ENCODE measurements at regions not wholly inside any gene's neighbourhood (a gene's known extent, or its start where the extent isn't known, plus 50 kb on each side); places are given as distances from the start of the nearest gene placed in this dataset.
"Not testable (repeated sequence)": the region's sequence is repeated elsewhere in the genome, so short reads cannot be mapped to it uniquely, and the experiment has no call there.

DNA sequence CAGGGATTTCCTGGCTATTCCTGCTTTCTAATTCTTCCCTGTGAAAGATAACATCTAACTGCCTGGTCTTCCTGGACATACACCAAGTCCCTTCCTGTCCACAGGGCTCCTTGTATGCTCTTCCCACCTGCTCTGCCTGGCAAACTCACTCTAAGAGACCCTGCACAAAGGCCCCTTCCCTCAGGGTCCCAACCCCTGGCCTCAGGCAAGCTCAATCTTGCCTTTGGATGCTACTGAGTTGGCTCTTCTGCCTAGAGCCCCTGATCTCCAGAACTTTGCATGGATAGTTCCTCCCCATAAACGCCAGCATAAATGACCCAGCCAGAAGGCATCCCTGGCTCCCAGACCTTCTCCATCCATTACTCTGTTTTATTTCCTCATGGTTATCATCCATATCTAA lies 98.3 kb upstream of the OTOS start:
- no peak for DNase-seq (ENCODE audit: low read depth in 4 of 4, low spot score in 2 of 4)

- DNase-seq (ENCODE audit: low read depth in 4 of 4, low spot score in 2 of 4) = no peak
These were observed 98.9 kb upstream of the OTOS start for GRCh38 chr2:240239325-240239724.

GRCh38 chr2:240240017-240240734 lies 99.7 kb upstream of the OTOS start:
- DNase-seq (ENCODE audit: low read depth in 4 of 4, low spot score in 2 of 4) = no peak

DNA sequence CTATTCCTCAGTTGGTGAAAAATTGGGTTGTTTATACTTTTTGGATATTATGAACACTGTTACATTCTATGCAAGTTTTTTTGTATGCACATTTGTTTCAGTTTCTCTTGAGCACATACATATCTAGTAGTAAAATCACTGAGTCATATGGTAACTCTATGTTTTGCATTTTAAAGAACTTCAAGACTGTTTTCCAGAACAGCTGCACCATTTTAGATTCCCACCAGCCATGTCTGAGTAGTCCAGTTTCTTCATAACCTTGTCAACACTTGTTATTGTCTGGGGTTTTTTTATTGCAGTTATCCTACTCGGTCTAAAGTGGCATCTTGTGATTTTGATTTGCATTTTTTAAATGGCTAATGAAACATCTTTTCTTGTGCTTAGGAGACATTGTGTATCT lies 100.3 kb upstream of the OTOS start:
- no peak for DNase-seq (ENCODE audit: low read depth in 4 of 4, low spot score in 2 of 4)

- no peak for DNase-seq (ENCODE audit: low read depth in 4 of 4, low spot score in 2 of 4)
These were observed 101.1 kb upstream of the OTOS start for GRCh38 chr2:240241572-240241971.

GRCh38 chr2:240243049-240243448 lies 102.6 kb upstream of the OTOS start:
- not testable (repeated sequence) for DNase-seq (ENCODE audit: low read depth in 4 of 4, low spot score in 2 of 4)

DNA sequence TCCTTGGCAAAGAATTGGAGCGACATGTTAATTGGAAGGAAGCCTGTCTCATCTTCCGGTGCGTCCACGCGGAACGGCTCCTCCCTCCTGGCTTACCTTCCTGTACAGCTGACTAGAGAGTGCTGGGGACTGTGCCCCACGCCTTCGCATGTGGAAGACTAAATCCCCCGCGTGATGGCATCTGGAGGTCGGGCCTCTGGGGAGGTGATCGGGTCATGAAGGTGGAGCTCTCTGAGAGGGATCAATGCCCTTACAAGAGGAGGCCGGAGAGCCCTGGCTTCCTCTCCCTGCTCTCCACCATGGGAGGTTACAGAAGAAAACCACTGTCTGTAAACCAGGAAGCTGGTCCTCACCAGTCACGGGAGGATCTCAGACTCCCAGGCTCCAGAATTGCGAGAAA lies 104.1 kb upstream of the OTOS start:
- DNase-seq (ENCODE audit: low read depth in 4 of 4, low spot score in 2 of 4) = no peak

DNA sequence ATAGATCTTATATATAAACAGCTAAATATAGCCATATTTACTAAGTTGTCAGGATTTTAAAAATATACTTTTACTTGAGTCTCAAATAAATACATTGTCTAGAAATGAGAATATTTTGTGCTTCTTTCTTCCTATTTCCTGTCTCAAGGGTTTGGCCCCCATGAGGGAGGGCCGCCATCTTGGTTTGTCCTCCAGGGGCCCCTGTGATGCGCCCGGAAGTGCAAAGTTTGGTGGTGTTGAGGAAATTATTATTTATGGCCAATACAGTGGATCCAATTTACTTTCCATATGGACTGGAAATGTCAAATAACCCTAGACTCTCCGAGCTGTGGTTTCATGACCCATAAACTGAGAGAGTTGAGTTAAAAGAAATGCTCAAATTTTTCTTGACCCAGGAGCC lies 104.7 kb upstream of the OTOS start:
- no peak for DNase-seq (ENCODE audit: low read depth in 4 of 4, low spot score in 2 of 4)

- no peak for DNase-seq (ENCODE audit: low read depth in 4 of 4, low spot score in 2 of 4)
These were observed 105.2 kb upstream of the OTOS start for GRCh38 chr2:240245706-240246105.

DNA sequence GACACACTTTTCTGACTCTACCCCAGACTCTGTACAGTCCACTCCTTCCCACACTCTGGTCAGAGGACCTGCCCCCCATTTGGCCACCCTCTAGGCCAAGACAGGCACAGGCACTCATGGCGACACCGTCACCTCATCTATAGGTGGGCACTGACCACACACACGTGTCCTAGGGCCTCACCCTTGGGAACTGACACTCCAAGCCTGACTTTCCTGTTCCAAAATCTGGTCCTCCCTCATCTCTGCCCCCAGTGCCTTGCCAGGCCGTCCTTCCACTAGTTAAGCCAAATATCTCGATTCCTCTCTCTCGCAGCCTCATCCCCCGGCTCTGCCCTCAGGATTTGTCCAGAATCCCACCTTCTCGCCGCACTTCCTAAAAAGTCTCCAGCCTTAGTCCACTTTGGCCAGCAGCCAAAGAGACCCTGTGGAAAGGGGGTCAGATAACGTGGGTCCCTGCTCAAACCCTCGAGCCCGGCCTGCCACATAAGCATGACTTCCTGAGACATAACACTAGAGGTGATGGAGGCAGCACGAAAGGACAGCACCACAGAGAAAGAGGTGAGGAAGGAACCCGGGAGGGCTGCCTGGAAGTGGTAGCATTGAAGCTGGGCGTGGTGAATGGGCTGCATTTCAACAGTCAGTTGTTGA lies 105.8 kb upstream of the OTOS start:
- DNase-seq (ENCODE audit: low read depth in 4 of 4, low spot score in 2 of 4) = no peak

DNA sequence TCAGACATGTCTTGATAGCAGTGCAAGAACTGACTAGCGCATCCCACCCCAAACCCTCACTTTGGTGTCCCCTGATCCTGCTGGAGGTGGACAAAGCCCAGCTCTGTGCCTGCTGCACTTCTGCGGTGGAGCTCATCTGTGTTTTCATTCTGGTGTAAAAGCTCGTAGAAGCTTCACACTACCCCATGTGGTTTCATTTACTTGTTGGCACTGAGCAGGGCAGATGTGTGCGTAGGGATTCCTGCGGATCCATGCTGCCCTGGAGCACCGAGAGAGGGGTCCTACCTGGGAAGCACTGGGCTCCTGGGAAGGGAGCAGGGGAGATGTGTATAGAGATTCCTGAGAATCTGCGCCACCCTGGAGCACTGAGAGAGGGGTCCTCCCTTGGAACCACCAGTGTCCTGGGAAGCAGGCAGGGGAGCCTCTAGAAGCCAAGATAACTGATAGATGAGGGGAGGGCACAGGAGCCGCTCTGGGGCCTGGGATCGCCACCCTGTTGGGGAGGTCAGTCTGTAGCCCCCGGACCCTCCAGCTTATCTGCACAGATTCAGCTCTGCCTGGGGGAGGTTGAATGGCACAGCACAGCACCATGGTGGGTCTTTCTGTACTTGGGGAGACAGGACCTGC lies 106.9 kb upstream of the OTOS start:
- DNase-seq (ENCODE audit: low read depth in 4 of 4, low spot score in 2 of 4) = no peak

DNA sequence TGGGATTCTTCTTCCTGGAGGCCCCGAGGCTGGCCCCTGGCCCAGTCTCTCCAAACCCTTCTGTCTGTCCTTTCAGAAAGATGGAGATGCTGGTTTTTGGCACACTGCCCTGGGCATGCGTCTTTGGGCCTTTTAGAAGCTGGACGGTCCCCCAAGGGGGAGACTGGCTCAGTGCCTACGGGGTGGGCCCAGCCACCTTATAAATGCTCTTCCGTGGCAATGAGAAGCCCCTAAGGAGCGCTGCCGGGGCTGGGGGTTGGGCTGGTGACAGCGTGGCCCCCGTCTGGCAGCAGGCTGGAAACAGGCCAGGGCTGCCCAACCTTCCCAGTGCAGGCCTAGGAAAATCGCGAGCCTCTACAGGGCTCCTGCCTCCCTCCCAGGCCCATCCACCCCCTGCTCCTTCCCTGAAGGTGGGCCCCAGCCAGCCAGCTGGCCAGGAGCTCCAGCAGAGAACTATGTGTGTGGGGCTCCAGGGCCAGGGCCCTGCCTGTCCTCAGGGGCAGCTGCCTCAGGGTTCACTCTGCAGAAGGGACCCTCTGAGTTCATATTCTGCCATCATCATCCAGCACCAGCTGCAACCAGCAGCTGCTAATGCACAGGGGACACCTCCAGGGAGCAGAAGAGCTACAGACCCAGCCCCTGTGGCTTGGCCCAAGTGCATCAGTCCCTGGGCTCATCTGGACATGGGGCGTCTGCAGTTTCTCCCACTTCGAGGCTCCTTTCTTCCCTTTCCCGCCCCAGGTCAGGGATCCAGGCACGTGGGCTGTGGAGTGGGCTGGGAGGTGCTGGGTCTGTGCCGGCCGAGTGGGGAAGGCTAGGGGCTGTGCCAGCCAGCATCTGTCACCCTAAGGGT lies 107.6 kb upstream of the OTOS start:
- no peak for DNase-seq (ENCODE audit: low read depth in 4 of 4, low spot score in 2 of 4)

- no peak for DNase-seq (ENCODE audit: low read depth in 4 of 4, low spot score in 2 of 4)
These were observed 108.4 kb upstream of the OTOS start for GRCh38 chr2:240248721-240249422.

GRCh38 chr2:240249423-240250149 lies 109.1 kb upstream of the OTOS start:
- DNase-seq (ENCODE audit: low read depth in 4 of 4, low spot score in 2 of 4) = no peak

DNA sequence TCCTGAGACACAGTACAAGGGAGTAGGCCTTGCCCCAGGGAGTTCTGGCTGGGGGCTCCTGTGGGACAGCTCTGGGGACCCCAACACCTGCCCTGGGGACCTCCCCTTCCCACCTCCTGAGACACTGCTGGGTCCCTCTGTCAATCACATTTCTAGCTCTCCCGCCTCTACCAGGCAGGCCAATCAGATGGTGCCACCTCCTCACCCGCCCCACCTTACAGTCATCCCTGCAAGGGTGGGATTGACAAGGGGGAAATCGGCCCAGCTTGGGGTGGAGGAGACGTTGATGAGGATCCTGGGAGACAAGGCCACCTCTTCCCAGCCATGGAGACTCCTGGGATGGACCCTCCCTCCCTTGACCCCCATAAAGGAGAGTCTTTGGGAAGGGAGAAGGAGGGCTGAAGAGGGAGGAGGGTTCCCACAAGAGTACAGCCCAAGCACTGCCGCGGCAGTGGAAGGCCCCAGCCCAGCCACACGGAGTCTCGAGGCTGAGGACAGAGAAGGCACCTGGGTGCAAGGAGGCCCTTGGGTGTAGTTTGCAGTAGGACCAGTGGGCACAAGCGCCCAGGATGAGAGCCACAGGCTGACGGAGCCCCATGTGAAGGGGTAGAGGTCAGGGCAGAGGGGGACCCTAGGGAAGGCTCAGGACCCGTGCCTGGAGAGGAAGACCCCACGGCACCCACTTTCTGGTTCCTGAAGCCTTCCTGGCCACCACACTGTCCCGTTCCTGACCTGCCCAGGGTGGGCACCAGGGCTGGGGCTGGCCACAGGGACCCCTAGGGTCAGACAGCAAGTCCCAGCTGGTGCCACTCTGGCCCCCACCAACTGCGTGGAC lies 109.9 kb upstream of the OTOS start:
- no peak for DNase-seq (ENCODE audit: low read depth in 4 of 4, low spot score in 2 of 4)

DNA sequence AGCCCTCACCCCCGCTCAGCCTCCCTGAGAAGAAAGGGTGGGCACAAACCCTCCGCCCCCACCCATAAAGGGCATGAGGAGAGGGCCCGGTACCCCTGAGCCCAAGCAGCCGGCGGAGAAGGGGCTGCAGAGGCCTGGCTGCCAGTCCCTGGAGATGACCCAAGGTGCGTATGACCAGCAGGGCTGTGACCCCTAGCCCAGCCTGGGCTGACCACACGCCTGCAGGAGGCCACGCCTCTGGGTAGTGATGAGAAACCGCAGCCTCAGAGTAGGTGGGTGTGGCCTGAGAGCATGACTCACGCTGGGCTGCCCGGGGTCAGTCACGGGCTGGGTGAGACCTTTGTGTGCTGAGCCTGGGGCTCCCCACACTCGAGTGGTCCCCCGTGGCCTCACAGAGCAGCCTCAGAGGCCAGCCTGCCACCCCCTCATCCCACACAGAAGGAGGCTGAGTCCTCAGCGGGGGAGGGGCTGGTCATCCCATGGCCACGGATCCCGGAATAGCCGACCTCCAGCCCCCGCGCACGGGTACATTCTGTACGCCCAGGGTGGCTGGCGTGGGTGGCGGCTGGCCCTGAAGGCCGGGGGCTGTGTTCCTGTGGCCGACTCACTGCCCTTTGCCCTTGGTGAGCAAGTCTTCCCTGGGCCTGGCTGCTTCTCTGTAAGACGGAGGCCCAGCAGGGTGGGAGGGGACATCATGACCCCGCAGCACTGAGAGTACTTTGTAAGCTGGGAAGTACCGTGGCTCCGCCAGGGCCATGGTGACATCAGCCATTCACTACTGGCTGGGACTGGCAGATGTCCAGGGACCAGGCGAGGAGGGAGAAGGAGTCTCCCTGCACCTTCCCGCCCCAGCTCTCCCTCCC lies 110.8 kb upstream of the OTOS start:
- DNase-seq (ENCODE audit: low read depth in 4 of 4, low spot score in 2 of 4) = no peak

GRCh38 chr2:240251848-240252190 lies 111.4 kb upstream of the OTOS start:
- DNase-seq (ENCODE audit: low read depth in 4 of 4, low spot score in 2 of 4) = no peak

DNA sequence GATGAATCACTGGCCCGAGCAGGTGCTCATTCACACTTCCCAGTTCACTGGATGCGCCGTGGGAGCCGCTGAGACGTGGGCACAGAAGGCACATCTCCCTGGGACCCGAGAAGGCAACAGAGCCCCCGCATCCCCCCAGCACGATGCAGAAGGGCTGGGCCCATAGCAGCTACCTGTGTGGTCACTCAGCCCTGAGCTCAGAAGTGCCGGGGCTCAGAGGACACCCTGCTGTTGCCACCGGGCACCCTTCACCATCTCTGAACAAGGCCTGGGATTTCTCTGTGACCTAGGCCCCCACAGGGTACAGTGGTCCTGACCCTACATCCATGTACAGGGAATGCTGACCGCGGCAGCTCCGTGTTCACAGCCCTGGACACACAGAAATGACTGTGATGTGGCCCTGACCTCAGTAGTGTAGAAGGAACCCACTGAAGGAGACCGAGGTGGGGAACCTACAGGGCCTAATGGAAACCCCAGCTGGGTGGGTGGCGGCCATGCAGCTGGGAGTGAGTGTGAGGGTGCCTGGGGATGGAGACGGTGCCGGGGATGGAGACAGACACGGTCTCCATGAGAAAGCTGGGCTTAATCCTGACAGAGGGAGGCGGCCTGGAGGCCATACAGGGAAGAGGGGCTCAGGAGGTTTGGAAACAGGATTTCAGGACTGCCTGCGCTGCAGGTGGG lies 111.9 kb upstream of the OTOS start:
- DNase-seq (ENCODE audit: low read depth in 4 of 4, low spot score in 2 of 4) = no peak
